LNCAP (cell line): ENCODE measurements at regions not wholly inside any gene's neighbourhood (a gene's known extent, or its start where the extent isn't known, plus 50 kb on each side); places are given as distances from the start of the nearest gene placed in this dataset.

Experiments
- CTCF ChIP-seq: fragments of 450-650 bp; IDR thresholded peaks from 2 replicates; pipeline ENCODE4 v1.5.1; 2017; ENCODE audit warnings: mild to moderate bottlenecking

GRCh38 chr5:171569065-171569712 lies 149.7 kb downstream of the FGF18 start:
- TF ChIP-seq CTCF = no peak

- TF ChIP-seq CTCF = no peak
These were observed 150.9 kb downstream of the FGF18 start for GRCh38 chr5:171570244-171570825.

GRCh38 chr5:171571663-171572062 lies 152.2 kb downstream of the FGF18 start:
- TF ChIP-seq CTCF = no peak

- no peak for TF ChIP-seq CTCF
These were observed 153.6 kb downstream of the FGF18 start for GRCh38 chr5:171573021-171573420.

- no peak for TF ChIP-seq CTCF
These were observed 154.2 kb downstream of the FGF18 start for GRCh38 chr5:171573451-171574225.

- TF ChIP-seq CTCF = no peak
These were observed 154.9 kb downstream of the FGF18 start for GRCh38 chr5:171574376-171574775.

GRCh38 chr5:171575386-171575785 lies 155.9 kb downstream of the FGF18 start:
- TF ChIP-seq CTCF = no peak
